PFSK-1 (cell line): ENCODE measurements at regions not wholly inside any gene's neighbourhood (a gene's known extent, or its start where the extent isn't known, plus 50 kb on each side); places are given as distances from the start of the nearest gene placed in this dataset.

Experiments
- POLR2AphosphoS5 ChIP-seq: IDR thresholded peaks from 2 replicates; pipeline ENCODE4 v1.6.1; 2012; ENCODE audit warnings: low read depth, mild to moderate bottlenecking, control low read depth, low read length, moderate library complexity
- REST ChIP-seq, 2 experiments: IDR thresholded peaks; 2 replicates each; pipeline versions ENCODE4 v1.6.1 to v1.8.0; 2011 to 2012; ENCODE audit warnings: low read depth in 2 of 2, low read length in 2 of 2, control low read depth in 1 of 2, inconsistent platforms in 1 of 2, mild to moderate bottlenecking in 1 of 2, moderate library complexity in 1 of 2; ENCODE audit not compliant: insufficient read depth in 1 of 2

- TF ChIP-seq POLR2AphosphoS5 = no peak
- TF ChIP-seq REST (IDR thresholded peaks at IDR 0.05; ENCODE audit: insufficient read depth in 1 of 2, low read depth in 2 of 2, low read length in 2 of 2) = no peak
These were observed 444.0 kb downstream of the XYLT1 start for GRCh38 chr16:17026600-17027242.
